ENCODE measurements at regions not wholly inside any gene's neighbourhood (a gene's known extent, or its start where the extent isn't known, plus 50 kb on each side); places are given as distances from the start of the nearest gene placed in this dataset.

DNA sequence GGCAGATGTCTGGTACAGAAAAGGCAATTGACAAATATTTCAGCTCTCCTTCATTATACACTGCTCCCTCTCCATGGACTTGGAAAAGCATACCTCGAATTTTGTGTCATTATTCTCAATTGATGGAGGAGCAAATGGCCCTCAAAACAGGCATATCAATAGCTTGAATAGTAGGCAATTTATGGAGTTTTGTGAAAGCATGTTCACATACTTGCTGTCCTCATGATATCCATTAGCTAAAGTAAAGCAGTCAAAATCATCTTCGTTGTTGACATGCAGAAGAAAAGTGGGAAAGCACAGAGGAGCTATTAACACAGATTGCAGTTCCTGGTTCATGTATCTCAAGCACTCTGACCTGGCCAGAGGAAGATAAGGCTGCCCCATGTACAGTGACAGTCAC is 472.8 kb downstream of the CCSER2 start (continued):
- TF ChIP-seq, protein P1, sequence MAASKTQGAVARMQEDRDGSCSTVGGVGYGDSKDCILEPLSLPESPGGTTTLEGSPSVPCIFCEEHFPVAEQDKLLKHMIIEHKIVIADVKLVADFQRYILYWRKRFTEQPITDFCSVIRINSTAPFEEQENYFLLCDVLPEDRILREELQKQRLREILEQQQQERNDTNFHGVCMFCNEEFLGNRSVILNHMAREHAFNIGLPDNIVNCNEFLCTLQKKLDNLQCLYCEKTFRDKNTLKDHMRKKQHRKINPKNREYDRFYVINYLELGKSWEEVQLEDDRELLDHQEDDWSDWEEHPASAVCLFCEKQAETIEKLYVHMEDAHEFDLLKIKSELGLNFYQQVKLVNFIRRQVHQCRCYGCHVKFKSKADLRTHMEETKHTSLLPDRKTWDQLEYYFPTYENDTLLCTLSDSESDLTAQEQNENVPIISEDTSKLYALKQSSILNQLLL (CRISPR knock-in tag; IDR thresholded peaks at IDR 0.05; ENCODE audit: borderline replicate concordance) = no peak
- TF ChIP-seq HMG20B (CRISPR knock-in tag; IDR thresholded peaks at IDR 0.05) (no peak), ZNF436 (CRISPR knock-in tag; IDR thresholded peaks at IDR 0.05) (no peak), CSDE1 (IDR thresholded peaks at IDR 0.05) (no peak)
- TF ChIP-seq, protein P2, sequence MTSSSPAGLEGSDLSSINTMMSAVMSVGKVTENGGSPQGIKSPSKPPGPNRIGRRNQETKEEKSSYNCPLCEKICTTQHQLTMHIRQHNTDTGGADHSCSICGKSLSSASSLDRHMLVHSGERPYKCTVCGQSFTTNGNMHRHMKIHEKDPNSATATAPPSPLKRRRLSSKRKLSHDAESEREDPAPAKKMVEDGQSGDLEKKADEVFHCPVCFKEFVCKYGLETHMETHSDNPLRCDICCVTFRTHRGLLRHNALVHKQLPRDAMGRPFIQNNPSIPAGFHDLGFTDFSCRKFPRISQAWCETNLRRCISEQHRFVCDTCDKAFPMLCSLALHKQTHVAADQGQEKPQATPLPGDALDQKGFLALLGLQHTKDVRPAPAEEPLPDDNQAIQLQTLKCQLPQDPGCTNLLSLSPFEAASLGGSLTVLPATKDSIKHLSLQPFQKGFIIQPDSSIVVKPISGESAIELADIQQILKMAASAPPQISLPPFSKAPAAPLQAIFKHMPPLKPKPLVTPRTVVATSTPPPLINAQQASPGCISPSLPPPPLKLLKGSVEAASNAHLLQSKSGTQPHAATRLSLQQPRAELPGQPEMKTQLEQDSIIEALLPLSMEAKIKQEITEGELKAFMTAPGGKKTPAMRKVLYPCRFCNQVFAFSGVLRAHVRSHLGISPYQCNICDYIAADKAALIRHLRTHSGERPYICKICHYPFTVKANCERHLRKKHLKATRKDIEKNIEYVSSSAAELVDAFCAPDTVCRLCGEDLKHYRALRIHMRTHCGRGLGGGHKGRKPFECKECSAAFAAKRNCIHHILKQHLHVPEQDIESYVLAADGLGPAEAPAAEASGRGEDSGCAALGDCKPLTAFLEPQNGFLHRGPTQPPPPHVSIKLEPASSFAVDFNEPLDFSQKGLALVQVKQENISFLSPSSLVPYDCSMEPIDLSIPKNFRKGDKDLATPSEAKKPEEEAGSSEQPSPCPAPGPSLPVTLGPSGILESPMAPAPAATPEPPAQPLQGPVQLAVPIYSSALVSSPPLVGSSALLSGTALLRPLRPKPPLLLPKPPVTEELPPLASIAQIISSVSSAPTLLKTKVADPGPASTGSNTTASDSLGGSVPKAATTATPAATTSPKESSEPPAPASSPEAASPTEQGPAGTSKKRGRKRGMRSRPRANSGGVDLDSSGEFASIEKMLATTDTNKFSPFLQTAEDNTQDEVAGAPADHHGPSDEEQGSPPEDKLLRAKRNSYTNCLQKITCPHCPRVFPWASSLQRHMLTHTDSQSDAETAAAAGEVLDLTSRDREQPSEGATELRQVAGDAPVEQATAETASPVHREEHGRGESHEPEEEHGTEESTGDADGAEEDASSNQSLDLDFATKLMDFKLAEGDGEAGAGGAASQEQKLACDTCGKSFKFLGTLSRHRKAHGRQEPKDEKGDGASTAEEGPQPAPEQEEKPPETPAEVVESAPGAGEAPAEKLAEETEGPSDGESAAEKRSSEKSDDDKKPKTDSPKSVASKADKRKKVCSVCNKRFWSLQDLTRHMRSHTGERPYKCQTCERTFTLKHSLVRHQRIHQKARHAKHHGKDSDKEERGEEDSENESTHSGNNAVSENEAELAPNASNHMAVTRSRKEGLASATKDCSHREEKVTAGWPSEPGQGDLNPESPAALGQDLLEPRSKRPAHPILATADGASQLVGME (CRISPR knock-in tag; IDR thresholded peaks at IDR 0.05) = no peak
- TF ChIP-seq, protein P3, sequence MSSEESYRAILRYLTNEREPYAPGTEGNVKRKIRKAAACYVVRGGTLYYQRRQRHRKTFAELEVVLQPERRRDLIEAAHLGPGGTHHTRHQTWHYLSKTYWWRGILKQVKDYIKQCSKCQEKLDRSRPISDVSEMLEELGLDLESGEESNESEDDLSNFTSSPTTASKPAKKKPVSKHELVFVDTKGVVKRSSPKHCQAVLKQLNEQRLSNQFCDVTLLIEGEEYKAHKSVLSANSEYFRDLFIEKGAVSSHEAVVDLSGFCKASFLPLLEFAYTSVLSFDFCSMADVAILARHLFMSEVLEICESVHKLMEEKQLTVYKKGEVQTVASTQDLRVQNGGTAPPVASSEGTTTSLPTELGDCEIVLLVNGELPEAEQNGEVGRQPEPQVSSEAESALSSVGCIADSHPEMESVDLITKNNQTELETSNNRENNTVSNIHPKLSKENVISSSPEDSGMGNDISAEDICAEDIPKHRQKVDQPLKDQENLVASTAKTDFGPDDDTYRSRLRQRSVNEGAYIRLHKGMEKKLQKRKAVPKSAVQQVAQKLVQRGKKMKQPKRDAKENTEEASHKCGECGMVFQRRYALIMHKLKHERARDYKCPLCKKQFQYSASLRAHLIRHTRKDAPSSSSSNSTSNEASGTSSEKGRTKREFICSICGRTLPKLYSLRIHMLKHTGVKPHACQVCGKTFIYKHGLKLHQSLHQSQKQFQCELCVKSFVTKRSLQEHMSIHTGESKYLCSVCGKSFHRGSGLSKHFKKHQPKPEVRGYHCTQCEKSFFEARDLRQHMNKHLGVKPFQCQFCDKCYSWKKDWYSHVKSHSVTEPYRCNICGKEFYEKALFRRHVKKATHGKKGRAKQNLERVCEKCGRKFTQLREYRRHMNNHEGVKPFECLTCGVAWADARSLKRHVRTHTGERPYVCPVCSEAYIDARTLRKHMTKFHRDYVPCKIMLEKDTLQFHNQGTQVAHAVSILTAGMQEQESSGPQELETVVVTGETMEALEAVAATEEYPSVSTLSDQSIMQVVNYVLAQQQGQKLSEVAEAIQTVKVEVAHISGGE (CRISPR knock-in tag; IDR thresholded peaks at IDR 0.05) = no peak

All from K562 (cell line).